ENCODE measurements at regions not wholly inside any gene's neighbourhood (a gene's known extent, or its start where the extent isn't known, plus 50 kb on each side); places are given as distances from the start of the nearest gene placed in this dataset.

DNA sequence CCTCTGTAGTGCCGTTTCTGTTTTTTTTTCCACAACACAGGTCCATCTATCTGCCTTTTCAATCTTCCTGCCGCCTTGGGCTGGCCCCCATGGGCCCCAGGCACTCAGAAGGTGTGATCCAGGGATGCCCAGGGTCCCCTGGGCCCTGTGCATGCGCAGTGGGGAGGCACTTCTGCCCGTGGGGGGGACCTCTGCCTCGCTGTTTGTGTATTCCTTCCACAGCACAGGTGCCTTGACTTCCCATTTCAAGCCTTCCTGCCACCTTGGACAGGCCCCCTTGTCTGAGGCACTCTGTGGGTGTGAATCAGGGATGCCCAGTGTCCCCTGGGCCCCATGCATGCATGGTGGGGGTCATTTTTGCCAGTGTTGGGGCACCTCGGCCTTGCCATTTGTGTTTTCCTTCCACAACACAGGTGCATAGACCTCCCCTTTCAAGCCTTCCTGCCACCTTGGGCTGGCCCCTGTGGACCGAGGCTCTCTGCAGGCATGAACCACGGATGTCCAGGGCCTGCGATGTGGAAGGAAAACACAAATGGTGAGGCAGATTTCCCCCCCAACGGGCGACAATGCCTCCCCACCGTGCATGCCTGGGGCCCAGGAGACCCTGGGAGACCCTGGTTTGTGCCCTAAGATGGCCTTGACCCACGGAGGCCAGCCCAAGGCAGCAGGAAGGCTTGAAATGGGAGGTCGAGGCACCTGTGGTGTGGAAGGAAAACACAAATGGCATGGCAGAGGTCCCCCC lies 366.5 kb downstream of the ALG10 start:
- no peak for TF ChIP-seq CTCF (IDR thresholded peaks at IDR 0.05)
- no peak for TF ChIP-seq POLR2A (IDR thresholded peaks at IDR 0.05)
